GM12874 (cell line): ENCODE measurements at regions not wholly inside any gene's neighbourhood (a gene's known extent, or its start where the extent isn't known, plus 50 kb on each side); places are given as distances from the start of the nearest gene placed in this dataset.

Source experiments
- CTCF ChIP-seq: IDR thresholded peaks from 2 replicates; pipeline ENCODE4 v1.5.1; 2011; ENCODE audit warnings: low read depth, mild to moderate bottlenecking, control low read depth, low read length, moderate library complexity; ENCODE audit not compliant: insufficient read depth

- no peak for TF ChIP-seq CTCF
Observed at GRCh38 chr14:51307551-51307950, 67.5 kb downstream of the TMX1 start.

GRCh38 chr14:51308866-51309265 is 68.8 kb downstream of the TMX1 start:
- TF ChIP-seq CTCF = no peak

GRCh38 chr14:51310505-51310944 is 70.5 kb downstream of the TMX1 start:
- TF ChIP-seq CTCF = no peak

GRCh38 chr14:51314321-51315015 is 74.4 kb downstream of the TMX1 start:
- TF ChIP-seq CTCF = no peak

DNA sequence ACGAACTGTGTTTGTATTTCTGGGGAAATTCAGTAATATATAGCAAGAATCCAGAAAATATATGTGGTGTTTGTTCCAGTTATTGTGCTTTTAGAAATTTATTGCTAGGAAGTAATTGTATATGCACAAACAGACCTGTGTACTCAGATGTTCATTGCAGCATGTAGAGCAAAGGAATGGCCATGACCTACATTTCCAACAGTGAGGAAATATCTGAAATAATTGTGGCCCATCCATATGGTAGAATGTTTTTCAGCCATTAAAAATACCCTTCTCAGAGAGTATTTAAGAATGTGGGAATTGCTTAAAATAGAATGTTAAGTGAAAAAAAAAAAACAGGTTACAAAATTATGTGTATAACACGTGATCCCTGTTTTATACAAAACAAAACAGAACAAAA is 77.3 kb downstream of the TMX1 start:
- TF ChIP-seq CTCF = no peak

GRCh38 chr14:51318813-51319597 is 79.0 kb downstream of the TMX1 start:
- no peak for TF ChIP-seq CTCF

DNA sequence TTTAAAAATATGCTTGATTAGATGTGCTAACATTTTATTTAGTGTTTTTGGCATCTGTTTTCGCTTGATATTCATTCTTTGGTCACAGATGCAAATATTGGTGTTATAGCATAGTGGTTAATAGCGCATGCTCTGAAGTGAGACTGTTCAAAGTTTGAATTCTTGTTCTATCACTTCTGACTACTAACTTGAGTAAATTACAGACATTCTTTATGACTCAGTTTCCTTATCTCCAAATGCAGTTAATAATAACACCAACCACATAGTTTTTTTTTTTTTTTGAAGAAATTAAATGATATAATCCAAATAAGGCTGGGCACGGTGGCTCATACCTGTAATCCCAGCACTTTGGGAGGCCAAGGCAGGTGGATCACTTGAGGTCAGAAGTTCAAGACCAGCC is 81.0 kb downstream of the TMX1 start:
- TF ChIP-seq CTCF = no peak
